DND-41 (cell line): ENCODE measurements at regions not wholly inside any gene's neighbourhood (a gene's known extent, or its start where the extent isn't known, plus 50 kb on each side); places are given as distances from the start of the nearest gene placed in this dataset.
"Not testable (repeated sequence)": the region's sequence is repeated elsewhere in the genome, so short reads cannot be mapped to it uniquely, and the experiment has no call there.

Experiments used
- ATAC-seq: fragments of 200-7000 bp; cut with Tn5 transposase; 3 replicates; pipeline ENCODE4 v1.9.1; 2021; ENCODE audit warnings: low read depth; ENCODE audit not compliant: insufficient read depth
- DNase-seq: peaks from one replicate; pipeline ENCODE4 v3.0.0-alpha.2; 2020
- H2AFZ ChIP-seq: 2 replicates; pipeline ENCODE4 v1.6.0; 2012; ENCODE audit warnings: low read depth, low read length
- H3K27ac ChIP-seq: 2 replicates; pipeline ENCODE4 v1.5.1; 2012; ENCODE audit warnings: low read length, inconsistent platforms
- H3K27me3 ChIP-seq: fragments of 200-600 bp; sonication (generic); 2 replicates; pipeline ENCODE4 v1.6.0; 2012; ENCODE audit warnings: low read length, mild to moderate bottlenecking, inconsistent platforms; ENCODE audit not compliant: insufficient read depth, poor library complexity
- H3K36me3 ChIP-seq: 2 replicates; pipeline ENCODE4 v1.5.1; 2012; ENCODE audit warnings: low read length, inconsistent platforms; ENCODE audit not compliant: insufficient read depth
- H3K4me1 ChIP-seq: 2 replicates; pipeline ENCODE4 v1.5.1; 2012; ENCODE audit warnings: mild to moderate bottlenecking, low read length; ENCODE audit not compliant: insufficient read depth
- H3K4me2 ChIP-seq: 2 replicates; pipeline ENCODE4 v1.6.0; 2012; ENCODE audit warnings: mild to moderate bottlenecking, moderate library complexity, low read length, inconsistent platforms; ENCODE audit not compliant: insufficient read depth
- H3K4me3 ChIP-seq, 2 experiments: fragments of 200-600 bp in 1 of 2; shearing (Covaris generic) in 1 of 2; 2 replicates each; pipeline ENCODE4 v1.5.1; 2012 to 2016; ENCODE audit warnings: inconsistent platforms in 2 of 2, low read length in 2 of 2, mild to moderate bottlenecking in 2 of 2, low read depth in 1 of 2, moderate library complexity in 1 of 2
- H3K79me2 ChIP-seq: 2 replicates; pipeline ENCODE4 v1.6.0; 2012; ENCODE audit warnings: low read length, inconsistent platforms; ENCODE audit not compliant: insufficient read depth
- H3K9ac ChIP-seq: 2 replicates; pipeline ENCODE4 v1.6.0; 2012; ENCODE audit warnings: low read depth, mild to moderate bottlenecking, inconsistent platforms, low read length, moderate library complexity
- H3K9me3 ChIP-seq: 2 replicates; pipeline ENCODE4 v1.5.1; 2012; ENCODE audit warnings: low read length, moderate library complexity, mild to moderate bottlenecking, inconsistent platforms; ENCODE audit not compliant: insufficient read depth, severe bottlenecking
- H4K20me1 ChIP-seq: 2 replicates; pipeline ENCODE4 v1.6.0; 2012; ENCODE audit warnings: low read length; ENCODE audit not compliant: insufficient read depth
- EZH2 ChIP-seq: IDR thresholded peaks from 3 replicates; pipeline ENCODE4 v1.6.1; 2012; ENCODE audit warnings: borderline replicate concordance, low read depth, mild to moderate bottlenecking, moderate library complexity, low read length, inconsistent platforms; ENCODE audit not compliant: severe bottlenecking
- TF ChIP-seq, protein P1 (sequence below): IDR thresholded peaks from 2 replicates; pipeline ENCODE4 v1.5.1; 2012; ENCODE audit warnings: borderline replicate concordance, low read length, moderate library complexity, mild to moderate bottlenecking; ENCODE audit not compliant: poor library complexity, severe bottlenecking; ENCODE audit errors: extremely low read depth

DNA sequence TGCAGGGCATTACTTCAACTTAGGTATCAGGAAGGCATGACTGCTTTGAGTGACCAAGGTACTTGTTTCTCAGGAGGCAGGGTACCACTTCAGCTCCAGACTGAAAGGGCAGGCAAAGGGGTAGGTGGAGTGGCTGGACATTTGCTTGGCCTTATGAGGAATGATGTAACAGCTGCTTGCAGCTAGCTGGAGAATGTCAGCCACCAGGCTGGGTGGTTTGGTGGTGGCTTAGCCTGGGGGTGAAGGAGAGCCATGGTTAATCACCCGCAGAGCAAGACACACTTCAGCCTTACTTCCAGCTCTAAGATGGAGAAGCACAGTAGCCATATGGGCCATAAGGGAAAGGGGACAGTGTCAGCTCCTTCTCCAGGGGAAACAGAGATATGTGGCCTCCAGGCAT, 146.1 kb downstream of the APIP start:
- H3K27me3 ChIP-seq: no peaks in the 10 kb centered on the region
- no peak overlapping the region for H2AFZ ChIP-seq
- no peak overlapping the region for H3K4me3 ChIP-seq
- no peaks in the 10 kb centered on the region for H4K20me1 ChIP-seq
- H3K9me3 ChIP-seq: no peaks in the 10 kb centered on the region
- H3K27ac ChIP-seq: no peak overlapping the region
- no peaks in the 10 kb centered on the region for H3K4me1 ChIP-seq
- no peak overlapping the region for H3K4me2 ChIP-seq
- TF ChIP-seq, protein P1, sequence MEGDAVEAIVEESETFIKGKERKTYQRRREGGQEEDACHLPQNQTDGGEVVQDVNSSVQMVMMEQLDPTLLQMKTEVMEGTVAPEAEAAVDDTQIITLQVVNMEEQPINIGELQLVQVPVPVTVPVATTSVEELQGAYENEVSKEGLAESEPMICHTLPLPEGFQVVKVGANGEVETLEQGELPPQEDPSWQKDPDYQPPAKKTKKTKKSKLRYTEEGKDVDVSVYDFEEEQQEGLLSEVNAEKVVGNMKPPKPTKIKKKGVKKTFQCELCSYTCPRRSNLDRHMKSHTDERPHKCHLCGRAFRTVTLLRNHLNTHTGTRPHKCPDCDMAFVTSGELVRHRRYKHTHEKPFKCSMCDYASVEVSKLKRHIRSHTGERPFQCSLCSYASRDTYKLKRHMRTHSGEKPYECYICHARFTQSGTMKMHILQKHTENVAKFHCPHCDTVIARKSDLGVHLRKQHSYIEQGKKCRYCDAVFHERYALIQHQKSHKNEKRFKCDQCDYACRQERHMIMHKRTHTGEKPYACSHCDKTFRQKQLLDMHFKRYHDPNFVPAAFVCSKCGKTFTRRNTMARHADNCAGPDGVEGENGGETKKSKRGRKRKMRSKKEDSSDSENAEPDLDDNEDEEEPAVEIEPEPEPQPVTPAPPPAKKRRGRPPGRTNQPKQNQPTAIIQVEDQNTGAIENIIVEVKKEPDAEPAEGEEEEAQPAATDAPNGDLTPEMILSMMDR: no peak
- TF ChIP-seq EZH2: no peak
- no peaks in the 10 kb centered on the region for H3K36me3 ChIP-seq
- no peak overlapping the region for H3K9ac ChIP-seq
- H3K79me2 ChIP-seq: no peaks in the 10 kb centered on the region
- DNase-seq (no peak), ATAC-seq (no peak)

DNA sequence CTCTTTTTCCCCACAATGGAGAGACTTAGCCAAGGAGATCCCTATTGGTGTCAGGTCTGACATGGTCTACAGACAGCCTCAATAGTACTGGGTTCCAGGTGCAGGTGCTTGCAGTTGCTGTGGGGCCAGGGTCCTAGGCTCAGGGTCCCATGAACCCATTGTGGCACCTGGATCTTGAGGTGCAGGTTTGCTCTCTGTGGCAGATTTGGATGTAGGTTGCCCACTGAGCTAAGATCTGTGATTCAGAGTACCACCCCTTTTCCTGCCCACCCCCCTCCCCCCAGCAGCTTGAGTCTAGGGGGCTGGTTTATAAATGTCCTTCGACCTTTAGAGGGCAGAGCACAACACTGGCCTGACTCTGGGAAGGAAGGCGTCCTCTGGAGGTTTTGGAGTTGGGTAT, 147.0 kb downstream of the APIP start:
- no peak overlapping the region for H3K4me3 ChIP-seq
- H3K9me3 ChIP-seq: no peaks in the 10 kb centered on the region
- no peaks in the 10 kb centered on the region for H3K27me3 ChIP-seq
- no peak overlapping the region for H3K4me2 ChIP-seq
- no peak overlapping the region for H3K27ac ChIP-seq
- H3K4me1 ChIP-seq: no peaks in the 10 kb centered on the region
- H4K20me1 ChIP-seq: no peaks in the 10 kb centered on the region
- no peak overlapping the region for H3K9ac ChIP-seq
- H2AFZ ChIP-seq: no peak overlapping the region
- no peaks in the 10 kb centered on the region for H3K36me3 ChIP-seq
- TF ChIP-seq, protein P1: no peak
- TF ChIP-seq EZH2: no peak
- ATAC-seq (no peak), DNase-seq (no peak)
- no peaks in the 10 kb centered on the region for H3K79me2 ChIP-seq

DNA sequence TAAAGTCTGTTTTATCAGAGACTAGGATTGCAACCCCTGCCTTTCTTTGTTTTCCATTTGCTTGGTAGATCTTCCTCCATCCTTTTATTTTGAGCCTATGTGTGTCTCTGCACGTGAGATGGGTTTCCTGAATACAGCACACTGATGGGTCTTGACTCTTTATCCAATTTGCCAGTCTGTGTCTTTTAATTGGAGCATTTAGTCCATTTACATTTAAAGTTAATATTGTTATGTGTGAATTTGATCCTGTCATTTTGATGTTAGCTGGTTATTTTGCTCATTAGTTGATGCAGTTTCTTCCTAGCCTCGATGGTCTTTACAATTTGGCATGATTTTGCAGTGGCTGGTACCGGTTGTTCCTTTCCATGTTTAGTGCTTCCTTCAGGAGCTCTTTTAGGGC, 141.7 kb downstream of the EHF start:
- not testable (repeated sequence) for H3K4me1 ChIP-seq, H3K27ac ChIP-seq, DNase-seq, H3K9me3 ChIP-seq, H3K36me3 ChIP-seq, ATAC-seq, H3K4me2 ChIP-seq, H3K9ac ChIP-seq, H3K79me2 ChIP-seq, H3K4me3 ChIP-seq, H3K27me3 ChIP-seq, H2AFZ ChIP-seq, H4K20me1 ChIP-seq

DNA sequence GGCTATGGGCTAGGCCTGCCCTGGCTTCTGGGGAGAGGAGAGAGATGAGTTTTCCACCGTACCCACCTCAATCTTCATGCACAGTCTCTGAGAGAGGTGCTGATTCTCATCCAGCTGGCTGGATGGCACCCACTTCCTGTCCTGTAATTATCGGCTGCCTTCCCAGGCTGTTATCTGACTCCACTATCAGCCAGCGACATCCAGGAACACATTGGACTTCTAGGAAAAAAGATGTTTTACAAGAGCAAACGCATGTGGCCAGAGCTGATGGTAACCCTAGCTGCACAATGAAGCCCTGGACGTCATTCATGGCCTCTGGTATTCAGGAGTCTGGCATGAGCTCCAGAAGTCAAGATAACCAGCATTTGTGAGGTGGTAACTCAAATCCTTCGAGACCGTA, 137.4 kb downstream of the EHF start:
- no peaks in the 10 kb centered on the region for H3K36me3 ChIP-seq
- no peaks in the 10 kb centered on the region for H3K4me1 ChIP-seq
- H3K27me3 ChIP-seq: no peaks in the 10 kb centered on the region
- no peak for ATAC-seq
- no peak overlapping the region for H3K9ac ChIP-seq
- no peak for DNase-seq
- H2AFZ ChIP-seq: no peak overlapping the region
- H3K27ac ChIP-seq: no peak overlapping the region
- H3K4me2 ChIP-seq: no peak overlapping the region
- no peaks in the 10 kb centered on the region for H3K79me2 ChIP-seq
- H4K20me1 ChIP-seq: no peaks in the 10 kb centered on the region
- TF ChIP-seq EZH2: no peak
- TF ChIP-seq, protein P1: no peak
- no peak overlapping the region for H3K4me3 ChIP-seq
- no peaks in the 10 kb centered on the region for H3K9me3 ChIP-seq
